OCI-LY7 (cell line): ENCODE measurements at regions not wholly inside any gene's neighbourhood (a gene's known extent, or its start where the extent isn't known, plus 50 kb on each side); places are given as distances from the start of the nearest gene placed in this dataset.
"Not testable (repeated sequence)": the region's sequence is repeated elsewhere in the genome, so short reads cannot be mapped to it uniquely, and the experiment has no call there.

Experiments used
- BruUV-seq: library from RNA; stranded (reverse); fragments of 400-500 nt; replicated peaks from 2 replicates; lab custom pipeline; 2021; lab: Mats Ljungman, UMichigan
- CTCF ChIA-PET: fragments of 300-600 bp; sonication (Branson Sonifier 250); formaldehyde crosslinking; loops from one replicate; lab custom pipeline; 2022; ENCODE audit warnings: antibody characterized with exemption; ENCODE audit not compliant: unreplicated experiment; lab: Charles Lee
- POLR2A ChIA-PET: fragments of 300-600 bp; sonication (Branson Sonifier 250); formaldehyde crosslinking; loops from one replicate; lab custom pipeline; 2022; ENCODE audit warnings: antibody characterized with exemption; lab: Charles Lee
- DNase-seq: peaks from one replicate; pipeline ENCODE4 v3.0.0-alpha.2; 2015; ENCODE audit warnings: low spot score
- H2AFZ ChIP-seq: fragments of 200-600 bp; sonication (generic), shearing (Covaris generic); 2 replicates; pipeline ENCODE4 v1.6.1; 2014; ENCODE audit warnings: mild to moderate bottlenecking, antibody characterized with exemption, low read length, moderate library complexity
- H3K27ac ChIP-seq: fragments of 200-600 bp; sonication (generic); 2 replicates; pipeline ENCODE4 v1.5.1; 2014; ENCODE audit warnings: mixed run types, low read depth, mild to moderate bottlenecking, moderate library complexity, low read length, inconsistent platforms; ENCODE audit not compliant: poor library complexity, severe bottlenecking
- H3K36me3 ChIP-seq: fragments of 200-600 bp; sonication (generic); 2 replicates; pipeline ENCODE4 v1.6.1; 2014; ENCODE audit warnings: mild to moderate bottlenecking, antibody characterized with exemption, low read length, moderate library complexity, mixed read lengths; ENCODE audit not compliant: insufficient read depth
- H3K4me1 ChIP-seq: fragments of 200-600 bp; sonication (generic); 2 replicates; pipeline ENCODE4 v1.5.1; 2014; ENCODE audit warnings: mild to moderate bottlenecking, low read length; ENCODE audit not compliant: insufficient read depth, poor library complexity, severe bottlenecking
- H3K4me2 ChIP-seq: fragments of 200-600 bp; sonication (generic); 2 replicates; pipeline ENCODE4 v1.6.1; 2014; ENCODE audit warnings: mild to moderate bottlenecking, low read length
- H3K4me3 ChIP-seq: fragments of 200-600 bp; sonication (generic); 2 replicates; pipeline ENCODE4 v1.5.1; 2014; ENCODE audit warnings: mild to moderate bottlenecking, low read depth, low read length; ENCODE audit not compliant: poor library complexity, severe bottlenecking
- H3K79me2 ChIP-seq: fragments of 200-600 bp; sonication (generic); 2 replicates; pipeline ENCODE4 v1.6.1; 2016; ENCODE audit warnings: low read depth, mild to moderate bottlenecking, low read length, moderate library complexity, mixed read lengths; ENCODE audit not compliant: insufficient read depth
- H3K9me2 ChIP-seq: fragments of 200-600 bp; sonication (generic); 2 replicates; pipeline ENCODE4 v1.6.1; 2016; ENCODE audit warnings: mild to moderate bottlenecking, low read length, mixed read lengths; ENCODE audit not compliant: insufficient read depth
- H3K9me3 ChIP-seq: fragments of 200-600 bp; sonication (generic); 2 replicates; pipeline ENCODE4 v1.6.1; 2014; ENCODE audit warnings: mild to moderate bottlenecking, mixed run types, low read length, mixed read lengths
- H4K20me1 ChIP-seq: fragments of 200-600 bp; sonication (generic); 2 replicates; pipeline ENCODE4 v1.6.1; 2014; ENCODE audit warnings: mild to moderate bottlenecking, antibody characterized with exemption, low read length, moderate library complexity, mixed read lengths; ENCODE audit not compliant: insufficient read depth
- EZH2phosphoT487 ChIP-seq: fragments of 200-600 bp; sonication (generic); IDR thresholded peaks from 2 replicates; pipeline ENCODE4 v1.6.1; 2018; ENCODE audit warnings: low read depth, borderline replicate concordance, mild to moderate bottlenecking, mixed run types, antibody characterized with exemption, low read length, moderate library complexity, mixed read lengths
- intact Hi-C: fragments of 100-400 bp; cut with micrococcal nuclease; formaldehyde crosslinking; loops from one replicate; pipeline ENCODE4 v1.10.0; 2022; ENCODE audit not compliant: unreplicated experiment
- TF ChIP-seq, protein P1 (sequence below): fragments of 200-600 bp; sonication (generic); conservative IDR thresholded peaks from 2 replicates; pipeline ENCODE4 v1.5.1; 2014; ENCODE audit warnings: mild to moderate bottlenecking, antibody characterized with exemption, low read length, moderate library complexity, mixed read lengths

DNA sequence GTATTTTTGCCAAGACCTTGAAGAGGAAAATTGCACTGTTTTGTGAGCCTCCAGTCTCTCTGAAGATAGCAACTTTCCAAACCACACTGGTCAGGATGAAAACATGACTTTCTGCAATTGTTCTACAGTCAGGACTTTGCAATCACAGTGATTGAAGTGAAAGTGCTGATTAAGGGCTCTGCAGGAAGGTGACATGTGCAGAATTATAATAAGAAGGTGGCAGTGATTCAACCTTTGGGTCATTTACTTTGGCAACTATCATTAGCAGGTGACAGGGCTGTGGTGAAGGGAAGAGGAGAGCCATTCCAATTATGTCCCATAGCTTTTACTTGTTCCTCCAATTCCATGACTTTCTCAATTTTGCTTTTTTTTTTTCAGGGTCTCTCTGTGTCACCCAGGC lies 350.0 kb upstream of the FZD8 start:
- Histone ChIP-seq H3K79me2 (no peaks in the 10 kb centered on the region), H3K9me2 (no peaks in the 10 kb centered on the region), H3K4me2 (no peak overlapping the region), H3K27ac (no peak overlapping the region), H3K4me1 (no peaks in the 10 kb centered on the region), H4K20me1 (no peaks in the 10 kb centered on the region), H3K9me3 (no peaks in the 10 kb centered on the region), H2AFZ (no peak overlapping the region), H3K4me3 (no peak overlapping the region), H3K36me3 (no peaks in the 10 kb centered on the region)
- no peak for DNase-seq
- ChIA-PET CTCF (no interaction called here), POLR2A (no interaction called here)
- intact Hi-C loops = no loop called here
- TF ChIP-seq, protein P1, sequence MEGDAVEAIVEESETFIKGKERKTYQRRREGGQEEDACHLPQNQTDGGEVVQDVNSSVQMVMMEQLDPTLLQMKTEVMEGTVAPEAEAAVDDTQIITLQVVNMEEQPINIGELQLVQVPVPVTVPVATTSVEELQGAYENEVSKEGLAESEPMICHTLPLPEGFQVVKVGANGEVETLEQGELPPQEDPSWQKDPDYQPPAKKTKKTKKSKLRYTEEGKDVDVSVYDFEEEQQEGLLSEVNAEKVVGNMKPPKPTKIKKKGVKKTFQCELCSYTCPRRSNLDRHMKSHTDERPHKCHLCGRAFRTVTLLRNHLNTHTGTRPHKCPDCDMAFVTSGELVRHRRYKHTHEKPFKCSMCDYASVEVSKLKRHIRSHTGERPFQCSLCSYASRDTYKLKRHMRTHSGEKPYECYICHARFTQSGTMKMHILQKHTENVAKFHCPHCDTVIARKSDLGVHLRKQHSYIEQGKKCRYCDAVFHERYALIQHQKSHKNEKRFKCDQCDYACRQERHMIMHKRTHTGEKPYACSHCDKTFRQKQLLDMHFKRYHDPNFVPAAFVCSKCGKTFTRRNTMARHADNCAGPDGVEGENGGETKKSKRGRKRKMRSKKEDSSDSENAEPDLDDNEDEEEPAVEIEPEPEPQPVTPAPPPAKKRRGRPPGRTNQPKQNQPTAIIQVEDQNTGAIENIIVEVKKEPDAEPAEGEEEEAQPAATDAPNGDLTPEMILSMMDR = no peak
- TF ChIP-seq EZH2phosphoT487 = no peak
- BruUV-seq = no TSS peak

DNA sequence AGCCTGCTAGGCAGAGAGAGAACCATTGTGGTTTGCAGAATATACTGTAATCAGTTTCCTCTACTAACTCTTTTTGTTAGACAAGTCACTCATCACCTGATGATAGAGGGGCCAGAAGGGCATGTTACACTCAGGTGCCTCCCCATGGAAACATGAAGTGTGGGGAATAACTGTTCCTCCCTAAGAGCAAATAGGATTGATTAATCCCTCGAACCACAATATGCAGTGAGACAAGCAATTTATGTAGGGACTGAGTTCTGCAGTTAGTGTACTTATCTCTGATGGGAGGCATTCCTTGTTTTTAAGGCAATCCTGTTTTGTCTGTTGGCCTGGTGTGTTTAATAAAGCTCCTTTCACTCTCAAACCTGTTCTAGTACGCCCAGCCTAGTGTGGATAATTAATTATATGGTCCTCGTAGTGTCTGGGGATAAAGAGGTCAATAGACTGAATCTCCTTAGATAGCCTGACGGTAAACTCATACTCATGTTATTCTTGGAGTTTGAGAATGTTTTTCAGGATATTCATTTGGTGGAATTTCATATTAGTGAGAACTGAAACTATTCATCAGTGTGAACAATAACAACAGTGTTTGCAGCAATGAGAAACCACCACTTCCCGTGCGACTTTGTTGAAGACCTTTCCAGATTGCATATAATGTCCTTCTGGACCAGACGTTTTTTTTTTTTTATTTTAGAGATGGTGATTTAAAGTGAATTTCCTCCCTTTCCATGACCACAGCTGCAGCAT lies 344.8 kb upstream of the FZD8 start:
- intact Hi-C loops = no loop called here
- ChIA-PET POLR2A (no interaction called here), CTCF (no interaction called here)
- BruUV-seq = no TSS peak
- H3K79me2 ChIP-seq = no peaks in the 10 kb centered on the region
- no peaks in the 10 kb centered on the region for H3K9me2 ChIP-seq
- no peaks in the 10 kb centered on the region for H3K4me1 ChIP-seq
- TF ChIP-seq, protein P1 = no peak
- no peaks in the 10 kb centered on the region for H3K36me3 ChIP-seq
- no peak overlapping the region for H3K4me3 ChIP-seq
- H4K20me1 ChIP-seq = no peaks in the 10 kb centered on the region
- 0 out of 2 replicates have a peak overlapping the region, but pooled peaks have one; percentile 10 for H2AFZ ChIP-seq
- DNase-seq = no peak
- no peaks in the 10 kb centered on the region for H3K9me3 ChIP-seq
- no peak overlapping the region for H3K27ac ChIP-seq
- no peak overlapping the region for H3K4me2 ChIP-seq

DNA sequence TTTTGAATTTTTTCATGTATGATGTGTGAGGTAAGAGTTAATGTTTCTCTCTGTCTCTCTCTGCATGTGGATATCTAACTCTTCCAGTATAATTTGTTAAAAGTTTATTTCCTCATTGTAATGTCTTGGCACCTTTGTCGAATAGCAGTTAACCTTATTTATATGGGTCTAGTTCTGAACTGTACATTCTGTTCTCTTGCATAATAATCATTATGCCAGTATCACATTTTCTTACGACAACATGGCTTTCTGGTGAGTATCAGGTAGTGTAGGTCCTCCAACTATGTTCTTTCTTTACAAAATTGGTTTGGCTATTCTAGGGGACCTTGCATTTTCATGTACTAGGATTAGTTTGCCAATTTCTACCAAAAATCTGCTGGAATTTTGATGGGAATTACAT lies 337.0 kb upstream of the FZD8 start:
- no peak overlapping the region for H2AFZ ChIP-seq
- TF ChIP-seq, protein P1 = no peak
- TF ChIP-seq EZH2phosphoT487 = no peak
- CTCF ChIA-PET = no interaction called here
- no peak overlapping the region for H3K4me2 ChIP-seq
- no peaks in the 10 kb centered on the region for H4K20me1 ChIP-seq
- no peaks in the 10 kb centered on the region for H3K9me3 ChIP-seq
- no peaks in the 10 kb centered on the region for H3K9me2 ChIP-seq
- H3K4me1 ChIP-seq = no peaks in the 10 kb centered on the region
- H3K27ac ChIP-seq = no peak overlapping the region
- H3K79me2 ChIP-seq = no peaks in the 10 kb centered on the region
- POLR2A ChIA-PET = no interaction called here
- intact Hi-C loops = no loop called here
- no peaks in the 10 kb centered on the region for H3K36me3 ChIP-seq
- no peak for DNase-seq
- no peak overlapping the region for H3K4me3 ChIP-seq
- BruUV-seq = no TSS peak

DNA sequence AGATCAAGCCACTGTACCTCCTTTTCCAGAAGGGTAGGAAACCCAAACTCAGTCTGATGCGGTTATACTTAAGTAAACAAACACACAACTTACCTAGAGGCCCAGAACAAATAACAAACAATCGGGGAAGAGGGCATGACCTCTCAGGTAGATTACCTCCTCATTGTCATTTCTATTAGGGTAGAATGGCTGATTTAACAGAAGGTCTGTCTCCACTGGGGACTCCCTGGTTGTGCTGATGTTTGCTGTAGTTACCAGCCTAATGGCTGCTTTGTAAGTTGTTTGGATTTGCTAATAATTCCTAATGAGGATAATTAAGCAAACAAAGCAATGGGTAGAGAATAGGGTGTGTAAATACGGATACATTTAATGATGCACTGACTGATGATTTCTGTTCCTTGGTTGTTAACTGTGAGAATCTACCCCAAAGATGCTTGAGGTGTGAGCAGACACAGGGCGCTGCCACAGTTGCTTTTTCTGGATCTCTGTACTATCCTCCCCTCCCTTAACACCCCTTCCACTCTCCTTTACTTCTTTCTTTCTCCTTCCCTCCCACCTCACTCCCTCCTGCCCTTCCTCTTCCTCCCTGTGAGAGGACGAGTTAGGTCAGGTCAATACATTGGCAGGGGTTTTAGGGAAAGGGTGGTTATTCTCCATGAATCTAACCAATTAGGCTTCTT lies 332.0 kb upstream of the FZD8 start:
- H3K27ac ChIP-seq, BruUV-seq, H3K4me3 ChIP-seq, intact Hi-C loops, H3K9me3 ChIP-seq, CTCF ChIA-PET, H3K79me2 ChIP-seq, H2AFZ ChIP-seq, POLR2A ChIA-PET, H3K9me2 ChIP-seq, H3K36me3 ChIP-seq, H4K20me1 ChIP-seq, DNase-seq, H3K4me1 ChIP-seq, H3K4me2 ChIP-seq: not testable (repeated sequence)
